DND-41 (cell line): ENCODE measurements at regions not wholly inside any gene's neighbourhood (a gene's known extent, or its start where the extent isn't known, plus 50 kb on each side); places are given as distances from the start of the nearest gene placed in this dataset.
A peak's percentile ranks its signal among the peaks of the same experiment; 100 is the strongest.
"Not testable (repeated sequence)": the region's sequence is repeated elsewhere in the genome, so short reads cannot be mapped to it uniquely, and the experiment has no call there.

ENCODE experiments used
- ATAC-seq: fragments of 200-7000 bp; cut with Tn5 transposase; 3 replicates; pipeline ENCODE4 v1.9.1; 2021; ENCODE audit warnings: low read depth; ENCODE audit not compliant: insufficient read depth
- DNase-seq: peaks from one replicate; pipeline ENCODE4 v3.0.0-alpha.2; 2020
- H2AFZ ChIP-seq: 2 replicates; pipeline ENCODE4 v1.6.0; 2012; ENCODE audit warnings: low read depth, low read length
- H3K27ac ChIP-seq: 2 replicates; pipeline ENCODE4 v1.5.1; 2012; ENCODE audit warnings: low read length, inconsistent platforms
- H3K27me3 ChIP-seq: fragments of 200-600 bp; sonication (generic); 2 replicates; pipeline ENCODE4 v1.6.0; 2012; ENCODE audit warnings: low read length, mild to moderate bottlenecking, inconsistent platforms; ENCODE audit not compliant: insufficient read depth, poor library complexity
- H3K36me3 ChIP-seq: 2 replicates; pipeline ENCODE4 v1.5.1; 2012; ENCODE audit warnings: low read length, inconsistent platforms; ENCODE audit not compliant: insufficient read depth
- H3K4me1 ChIP-seq: 2 replicates; pipeline ENCODE4 v1.5.1; 2012; ENCODE audit warnings: mild to moderate bottlenecking, low read length; ENCODE audit not compliant: insufficient read depth
- H3K4me2 ChIP-seq: 2 replicates; pipeline ENCODE4 v1.6.0; 2012; ENCODE audit warnings: mild to moderate bottlenecking, moderate library complexity, low read length, inconsistent platforms; ENCODE audit not compliant: insufficient read depth
- H3K4me3 ChIP-seq, 2 experiments: fragments of 200-600 bp in 1 of 2; shearing (Covaris generic) in 1 of 2; 2 replicates each; pipeline ENCODE4 v1.5.1; 2012 to 2016; ENCODE audit warnings: inconsistent platforms in 2 of 2, low read length in 2 of 2, mild to moderate bottlenecking in 2 of 2, low read depth in 1 of 2, moderate library complexity in 1 of 2
- H3K79me2 ChIP-seq: 2 replicates; pipeline ENCODE4 v1.6.0; 2012; ENCODE audit warnings: low read length, inconsistent platforms; ENCODE audit not compliant: insufficient read depth
- H3K9ac ChIP-seq: 2 replicates; pipeline ENCODE4 v1.6.0; 2012; ENCODE audit warnings: low read depth, mild to moderate bottlenecking, inconsistent platforms, low read length, moderate library complexity
- H3K9me3 ChIP-seq: 2 replicates; pipeline ENCODE4 v1.5.1; 2012; ENCODE audit warnings: low read length, moderate library complexity, mild to moderate bottlenecking, inconsistent platforms; ENCODE audit not compliant: insufficient read depth, severe bottlenecking
- H4K20me1 ChIP-seq: 2 replicates; pipeline ENCODE4 v1.6.0; 2012; ENCODE audit warnings: low read length; ENCODE audit not compliant: insufficient read depth
- CTCF ChIP-seq: IDR thresholded peaks from 2 replicates; pipeline ENCODE4 v1.5.1; 2012; ENCODE audit warnings: borderline replicate concordance, low read length, moderate library complexity, mild to moderate bottlenecking; ENCODE audit not compliant: poor library complexity, severe bottlenecking; ENCODE audit errors: extremely low read depth
- EZH2 ChIP-seq: IDR thresholded peaks from 3 replicates; pipeline ENCODE4 v1.6.1; 2012; ENCODE audit warnings: borderline replicate concordance, low read depth, mild to moderate bottlenecking, moderate library complexity, low read length, inconsistent platforms; ENCODE audit not compliant: severe bottlenecking

DNA sequence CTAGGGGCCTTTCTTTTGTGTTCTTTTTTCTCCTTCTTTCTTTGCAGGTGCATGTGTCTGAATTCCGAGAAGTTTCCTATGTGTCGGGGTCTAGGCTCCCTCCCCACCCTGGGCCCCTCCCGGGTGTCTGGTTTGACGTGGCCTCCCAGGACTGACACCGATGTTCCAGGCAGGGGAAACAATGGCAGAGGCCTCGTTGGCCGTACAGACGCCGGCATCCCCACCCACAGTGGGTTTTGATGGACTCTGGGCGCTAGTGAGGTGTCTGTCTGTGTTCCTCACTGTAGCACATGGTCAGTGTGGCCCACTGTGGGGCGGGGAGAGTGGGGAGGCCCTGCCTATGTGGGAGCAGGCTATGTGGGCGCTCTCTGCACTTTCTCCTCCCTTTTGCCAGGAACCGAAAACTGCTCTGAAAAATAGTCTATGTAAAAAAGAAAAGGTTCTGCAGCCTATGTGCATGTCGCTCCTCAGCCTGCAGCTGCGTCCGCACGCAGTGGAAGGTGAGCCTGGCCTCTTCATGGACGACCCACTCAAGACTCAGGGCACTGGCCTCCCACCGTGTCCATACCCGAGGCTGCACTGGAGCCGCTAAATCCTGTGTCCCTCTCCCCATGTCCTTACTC, 90.9 kb upstream of the ASB18 start:
- no peak for DNase-seq
- H2AFZ ChIP-seq = no peak overlapping the region
- peaks cover 3% of the 10 kb centered on the region for H3K27me3 ChIP-seq
- no peaks in the 10 kb centered on the region for H4K20me1 ChIP-seq
- no peak overlapping the region for H3K27ac ChIP-seq
- H3K4me3 ChIP-seq = no peak overlapping the region
- H3K9me3 ChIP-seq = no peaks in the 10 kb centered on the region
- H3K9ac ChIP-seq = no peak overlapping the region
- H3K79me2 ChIP-seq = no peaks in the 10 kb centered on the region
- no peak overlapping the region for H3K4me2 ChIP-seq
- ATAC-seq = no peak
- H3K4me1 ChIP-seq = no peaks in the 10 kb centered on the region
- TF ChIP-seq CTCF = no peak
- TF ChIP-seq EZH2 = no peak
- no peaks in the 10 kb centered on the region for H3K36me3 ChIP-seq

DNA sequence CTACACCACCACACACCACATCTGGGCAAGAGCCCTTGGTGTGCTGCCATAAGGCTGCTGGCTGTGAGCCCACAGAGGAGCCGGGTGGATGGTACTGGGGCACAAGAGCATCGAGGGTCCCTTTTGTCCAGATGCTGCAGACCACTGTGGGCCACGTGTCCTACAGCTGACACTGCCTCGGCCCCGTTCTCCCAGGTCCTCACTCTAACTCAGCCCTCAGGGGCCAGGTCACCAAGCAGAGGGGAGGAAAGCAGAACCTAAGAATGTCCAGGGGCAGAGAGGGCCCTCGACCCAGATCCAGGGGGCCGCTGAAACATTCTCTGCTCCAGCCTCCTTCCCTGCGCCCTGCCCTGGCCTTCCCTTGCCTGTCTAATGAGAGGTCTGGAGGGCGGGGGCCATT, 91.7 kb upstream of the ASB18 start:
- peak; percentile 23; the same call in 1 of the 3 replicates for ATAC-seq
- no peak for TF ChIP-seq EZH2
- TF ChIP-seq CTCF = no peak

GRCh38 chr2:236356321-236356720, 92.1 kb upstream of the ASB18 start:
- not testable (repeated sequence) for DNase-seq, H3K79me2 ChIP-seq, H3K9me3 ChIP-seq, H3K27me3 ChIP-seq, H4K20me1 ChIP-seq, H3K4me1 ChIP-seq, H3K27ac ChIP-seq, H2AFZ ChIP-seq, H3K4me2 ChIP-seq, H3K36me3 ChIP-seq, H3K9ac ChIP-seq, ATAC-seq, H3K4me3 ChIP-seq

More for the DNA sequence above, 91.7 kb upstream of the ASB18 start:
- no peak overlapping the region for H3K27ac ChIP-seq
- H2AFZ ChIP-seq = no peak overlapping the region
- no peak overlapping the region for H3K9ac ChIP-seq
- DNase-seq = no peak
- H3K79me2 ChIP-seq = no peaks in the 10 kb centered on the region
- no peak overlapping the region for H3K4me2 ChIP-seq
- H3K4me1 ChIP-seq = no peaks in the 10 kb centered on the region
- no peak overlapping the region for H3K4me3 ChIP-seq
- H4K20me1 ChIP-seq = no peaks in the 10 kb centered on the region
- no peaks in the 10 kb centered on the region for H3K36me3 ChIP-seq
- no peaks in the 10 kb centered on the region for H3K9me3 ChIP-seq
- H3K27me3 ChIP-seq = peaks cover 10% of the 10 kb centered on the region

- not testable (repeated sequence) for H3K9me3 ChIP-seq, H3K4me3 ChIP-seq, H3K4me1 ChIP-seq, H3K27ac ChIP-seq, H3K79me2 ChIP-seq, H3K36me3 ChIP-seq, ATAC-seq, H4K20me1 ChIP-seq, H2AFZ ChIP-seq, DNase-seq, H3K9ac ChIP-seq, H3K4me2 ChIP-seq
- H3K27me3 ChIP-seq = peaks cover 24% of the 10 kb centered on the region
Observed at GRCh38 chr2:236358482-236358881, 94.3 kb upstream of the ASB18 start.
